ENCODE measurements at regions not wholly inside any gene's neighbourhood (a gene's known extent, or its start where the extent isn't known, plus 50 kb on each side); places are given as distances from the start of the nearest gene placed in this dataset.
A peak's percentile ranks its signal among the peaks of the same experiment; 100 is the strongest.

DNA sequence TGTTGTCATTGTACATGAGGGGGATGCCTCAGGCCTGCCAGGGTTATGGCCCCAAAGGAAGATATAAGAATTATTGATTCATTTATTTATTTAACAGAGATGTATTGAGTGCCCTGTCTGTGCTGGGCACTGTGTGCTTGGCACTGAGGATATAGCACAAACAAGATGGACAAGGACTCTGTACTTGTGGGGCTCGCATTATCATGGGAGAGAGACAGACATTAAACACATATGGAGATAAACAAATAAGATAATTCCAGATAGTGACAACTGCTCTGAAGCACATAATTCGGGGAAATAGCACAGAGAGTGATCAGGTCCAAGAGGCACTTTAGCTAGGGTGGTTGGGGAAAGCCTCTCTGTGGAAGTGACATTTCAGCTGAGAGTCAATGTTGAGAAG, 119.8 kb upstream of the ARHGAP20 start:
- DNase-seq (ENCODE audit: low spot score), result no peak

DNA sequence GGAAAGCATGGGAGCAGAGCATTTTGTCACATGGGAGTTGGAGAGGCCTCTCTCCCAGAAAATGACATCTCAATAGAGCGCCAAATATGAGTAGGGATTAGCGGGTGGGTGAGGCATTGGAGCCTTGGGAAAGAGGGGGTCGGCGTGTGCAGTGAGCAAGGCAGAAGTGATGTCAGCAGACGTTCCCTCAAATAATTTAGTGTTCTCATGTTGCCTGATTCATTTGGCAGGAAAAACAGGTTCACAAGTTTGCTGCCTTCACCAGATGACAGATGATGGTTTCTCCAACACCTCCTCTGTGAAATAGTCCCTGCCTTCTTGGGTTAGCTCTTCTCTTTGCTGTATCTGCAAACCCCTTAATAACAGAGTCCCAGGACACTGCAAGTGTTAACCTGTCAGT, 118.5 kb upstream of the ARHGAP20 start:
- no peak for DNase-seq (ENCODE audit: low spot score)

GRCh38 chr11:110830344-110830743, 118.1 kb upstream of the ARHGAP20 start:
- no peak for DNase-seq (ENCODE audit: low spot score)

GRCh38 chr11:110829873-110830272, 117.6 kb upstream of the ARHGAP20 start:
- peak; percentile 77 for DNase-seq (ENCODE audit: low spot score)

- DNase-seq (ENCODE audit: low spot score), result no peak
Measured at GRCh38 chr11:110828086-110828485, 115.8 kb upstream of the ARHGAP20 start.

- DNase-seq (ENCODE audit: low spot score), result no peak
Measured at GRCh38 chr11:110827276-110827675, 115.0 kb upstream of the ARHGAP20 start.

GRCh38 chr11:110824912-110825620, 112.8 kb upstream of the ARHGAP20 start:
- no peak for DNase-seq (ENCODE audit: low spot score)

GRCh38 chr11:110818032-110818687, 105.9 kb upstream of the ARHGAP20 start:
- DNase-seq (ENCODE audit: low spot score), result no peak

DNA sequence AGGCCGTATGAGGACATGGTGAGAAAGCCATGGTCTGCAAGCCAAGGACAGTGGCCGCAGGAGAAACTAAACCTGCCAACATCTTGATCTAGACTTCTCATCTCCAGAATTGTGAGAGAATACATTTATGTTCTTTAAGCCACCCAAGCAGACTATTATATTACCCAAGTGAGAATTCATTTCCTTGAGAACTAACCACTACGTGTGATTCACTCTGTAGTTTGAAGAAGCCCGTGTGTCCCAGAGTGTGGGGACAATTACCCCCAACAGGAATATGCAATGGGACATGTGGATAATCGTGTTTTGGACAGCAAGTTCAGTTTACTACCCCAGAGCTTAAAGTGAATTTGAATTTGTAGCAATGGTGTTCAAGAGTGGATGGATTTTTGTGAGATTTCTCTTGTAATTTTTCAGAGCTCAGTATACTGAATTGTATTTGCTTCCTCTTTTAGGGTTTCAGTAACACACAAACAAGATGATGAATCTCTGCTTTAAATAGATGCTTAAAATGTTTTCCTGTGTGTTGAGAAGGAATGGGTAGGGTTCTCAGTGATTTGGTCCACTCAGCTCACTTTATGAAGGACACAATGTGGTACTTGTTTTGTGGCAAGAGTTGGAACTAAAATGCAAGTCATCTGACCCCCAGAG, 100.0 kb upstream of the ARHGAP20 start:
- DNase-seq (ENCODE audit: low spot score), result no peak

DNA sequence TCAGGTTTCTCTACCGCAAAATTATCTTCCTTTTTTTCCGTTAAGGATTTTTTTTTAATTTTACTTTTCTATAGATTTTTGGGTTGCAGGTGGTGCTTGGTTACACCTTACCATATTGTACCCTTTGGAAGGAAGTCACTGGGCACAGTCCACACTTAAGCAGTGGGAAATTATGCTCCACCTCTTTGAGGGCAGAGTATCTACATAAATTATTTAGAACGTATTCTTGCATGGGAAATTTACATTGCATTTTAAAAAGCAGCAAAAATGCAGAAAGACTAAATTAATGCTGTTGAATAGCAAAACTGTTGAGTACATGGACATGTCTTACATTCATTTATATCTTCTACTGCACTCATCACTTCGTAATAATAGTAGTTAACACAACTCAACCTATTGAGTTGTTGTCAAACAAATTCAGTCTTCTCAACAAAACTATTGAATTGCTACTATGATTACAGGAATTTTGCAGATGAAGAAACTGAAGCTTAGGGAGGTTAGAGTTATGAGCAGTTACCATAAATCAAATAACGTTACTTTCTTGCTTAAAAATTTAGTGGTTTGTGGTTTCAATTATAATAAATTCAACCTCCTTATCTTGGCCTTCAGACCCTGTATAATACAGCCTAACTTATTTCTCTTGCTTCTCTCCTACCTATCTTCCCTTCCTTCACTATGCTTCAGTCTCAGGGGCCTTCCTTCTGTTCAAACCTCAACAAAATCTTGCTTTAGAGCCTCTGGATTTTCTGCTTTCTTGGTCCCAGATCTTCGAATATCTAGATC, 97.4 kb upstream of the ARHGAP20 start:
- no peak for DNase-seq (ENCODE audit: low spot score)

- DNase-seq (ENCODE audit: low spot score), result no peak
Measured at GRCh38 chr11:110808248-110808647, 96.0 kb upstream of the ARHGAP20 start.

GRCh38 chr11:110807801-110808200, 95.6 kb upstream of the ARHGAP20 start:
- no peak for DNase-seq (ENCODE audit: low spot score)

- no peak for DNase-seq (ENCODE audit: low spot score)
Measured at GRCh38 chr11:110805756-110806155, 93.5 kb upstream of the ARHGAP20 start.

DNA sequence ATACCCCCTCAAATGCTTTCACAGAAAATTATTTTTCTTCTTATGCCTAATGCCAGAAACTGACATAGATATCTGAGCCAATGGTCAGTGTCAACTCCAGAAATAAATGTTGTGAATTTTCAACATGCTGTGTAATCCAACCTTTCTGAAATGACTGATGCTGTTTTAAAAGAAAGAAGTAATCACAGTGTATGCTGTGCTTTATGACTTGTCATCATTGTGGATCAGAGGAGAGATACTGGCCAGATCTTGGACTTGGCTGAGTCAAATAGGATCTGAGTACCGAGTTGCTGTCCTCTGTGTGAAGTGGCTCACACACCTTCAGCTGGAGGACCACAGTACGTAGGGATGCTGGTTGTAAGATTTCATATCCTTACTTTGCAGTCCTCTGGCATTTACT, 89.9 kb upstream of the ARHGAP20 start:
- DNase-seq (ENCODE audit: low spot score), result no peak

DNA sequence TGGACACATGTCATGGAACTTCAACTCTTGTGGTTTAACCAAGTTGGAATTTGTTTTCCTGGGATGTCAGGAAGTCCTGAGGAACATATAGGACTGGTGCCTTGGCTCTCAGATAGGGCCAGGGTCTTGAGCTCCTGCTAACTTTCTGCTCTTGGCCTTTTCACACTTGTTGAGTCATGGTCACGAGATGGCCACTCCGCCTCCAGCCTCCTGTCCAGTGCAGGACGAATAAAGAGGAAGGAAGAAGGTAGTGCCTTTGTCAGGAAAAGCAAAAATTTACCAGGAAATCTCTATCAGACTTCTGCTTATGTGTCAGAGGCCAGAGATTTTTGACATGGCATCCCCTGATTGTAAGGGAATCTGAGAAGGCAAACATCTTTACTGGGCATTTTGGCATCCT, 89.1 kb upstream of the ARHGAP20 start:
- DNase-seq (ENCODE audit: low spot score), result peak; percentile 13

GRCh38 chr11:110798201-110798900, 86.1 kb upstream of the ARHGAP20 start:
- DNase-seq (ENCODE audit: low spot score), result no peak

DNA sequence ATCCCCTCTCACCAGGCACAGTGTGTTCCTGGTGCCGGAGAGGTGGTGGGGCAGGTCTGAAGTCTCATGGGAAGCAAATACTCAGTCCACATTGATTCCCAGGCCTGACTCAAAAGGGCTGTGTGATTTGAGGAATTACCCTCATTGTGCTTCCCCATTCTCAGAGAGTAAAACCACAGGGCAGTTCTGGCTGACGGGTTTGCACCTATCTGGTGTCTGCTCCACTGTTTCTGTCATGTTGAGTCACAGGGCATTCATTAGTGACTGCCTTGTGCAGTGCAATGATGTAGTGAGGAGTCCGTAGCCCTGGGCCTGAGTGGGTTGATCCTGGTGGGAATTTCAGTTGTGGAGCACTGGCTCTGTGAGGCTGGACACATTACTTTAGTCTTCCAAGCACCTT, 85.2 kb upstream of the ARHGAP20 start:
- no peak for DNase-seq (ENCODE audit: low spot score)

DNA sequence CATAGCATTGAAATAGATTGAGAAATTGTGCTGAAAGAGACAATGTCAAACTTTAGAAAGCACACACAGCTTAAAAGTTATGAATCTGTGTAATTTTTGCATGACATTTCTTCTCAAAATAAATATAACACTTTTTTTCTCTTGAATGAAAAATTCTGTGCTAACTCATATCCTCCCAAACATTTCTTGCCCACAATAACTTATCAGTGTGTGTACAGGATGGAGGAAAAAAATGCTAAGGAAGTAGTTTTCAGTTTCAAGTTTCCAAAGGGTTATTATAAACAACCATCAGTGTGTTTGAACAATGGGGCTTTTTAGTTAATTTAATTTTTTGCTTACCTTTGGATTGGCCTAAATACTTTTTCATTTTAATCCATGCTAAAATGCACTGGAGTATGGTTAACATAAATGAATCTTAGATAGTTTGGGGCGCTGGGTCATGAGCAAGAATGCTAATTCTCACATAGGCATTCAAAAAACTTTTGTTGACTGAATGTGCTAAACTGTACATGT, 82.9 kb upstream of the ARHGAP20 start:
- DNase-seq (ENCODE audit: low spot score), result peak; percentile 9

- DNase-seq (ENCODE audit: low spot score), result no peak
Measured at GRCh38 chr11:110793556-110793955, 81.3 kb upstream of the ARHGAP20 start.

GRCh38 chr11:110791621-110792020, 79.4 kb upstream of the ARHGAP20 start:
- no peak for DNase-seq (ENCODE audit: low spot score)

DNA sequence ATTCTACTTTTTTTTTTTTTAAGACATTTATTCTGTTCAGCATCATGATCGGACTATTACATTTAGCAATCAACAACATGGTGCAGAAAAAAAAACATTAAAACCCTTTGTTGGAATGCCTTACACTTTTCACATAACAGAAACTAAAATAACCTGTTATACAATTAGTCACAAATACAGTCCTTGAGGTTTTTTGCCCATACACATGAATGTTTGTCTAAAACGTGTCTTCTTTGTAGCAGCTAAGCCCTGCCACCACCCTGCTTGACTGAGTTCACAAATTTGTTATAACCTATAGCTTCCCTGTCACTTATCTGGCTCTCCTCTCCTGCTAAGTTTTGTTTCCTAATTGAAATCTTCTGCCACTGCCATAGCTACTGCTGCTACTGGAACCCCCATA, 75.4 kb upstream of the ARHGAP20 start:
- DNase-seq (ENCODE audit: low spot score), result no peak

All from kidney capillary endothelial cell (primary cell).